ENCODE measurements at regions not wholly inside any gene's neighbourhood (a gene's known extent, or its start where the extent isn't known, plus 50 kb on each side); places are given as distances from the start of the nearest gene placed in this dataset.
"Not testable (repeated sequence)": the region's sequence is repeated elsewhere in the genome, so short reads cannot be mapped to it uniquely, and the experiment has no call there.

- DNase-seq = no peak
Measured at GRCh38 chr13:108077284-108077683, 138.1 kb downstream of the LIG4 start.

GRCh38 chr13:108074429-108074828 lies 140.9 kb downstream of the LIG4 start:
- not testable (repeated sequence) for DNase-seq

- DNase-seq = no peak
Measured at GRCh38 chr13:108070925-108071324, 144.4 kb downstream of the LIG4 start.

- DNase-seq = no peak
Measured at GRCh38 chr13:108070491-108070890, 144.8 kb downstream of the LIG4 start.

- DNase-seq = no peak
Measured at GRCh38 chr13:108069521-108070210, 145.7 kb downstream of the LIG4 start.

- not testable (repeated sequence) for DNase-seq
Measured at GRCh38 chr13:108064372-108064771, 151.0 kb downstream of the LIG4 start.

GRCh38 chr13:108060111-108060510 lies 155.2 kb downstream of the LIG4 start:
- no peak for DNase-seq

- DNase-seq = no peak
Measured at GRCh38 chr13:108056278-108056677, 159.1 kb downstream of the LIG4 start.

GRCh38 chr13:108049211-108049610 lies 166.1 kb downstream of the LIG4 start:
- DNase-seq = no peak

- no peak for DNase-seq
Measured at GRCh38 chr13:108044954-108045353, 170.4 kb downstream of the LIG4 start.

GRCh38 chr13:108042866-108043265 lies 172.5 kb downstream of the LIG4 start:
- not testable (repeated sequence) for DNase-seq

GRCh38 chr13:108037348-108037747 lies 178.0 kb downstream of the LIG4 start:
- DNase-seq = no peak

GRCh38 chr13:108036411-108036932 lies 178.9 kb downstream of the LIG4 start:
- DNase-seq = no peak

GRCh38 chr13:108034909-108035410 lies 180.4 kb downstream of the LIG4 start:
- no peak for DNase-seq

- no peak for DNase-seq
Measured at GRCh38 chr13:108033800-108034707, 181.3 kb downstream of the LIG4 start.

- no peak for DNase-seq
Measured at GRCh38 chr13:108031865-108032264, 183.5 kb downstream of the LIG4 start.

- no peak for DNase-seq
Measured at GRCh38 chr13:108030769-108031168, 184.6 kb downstream of the LIG4 start.

GRCh38 chr13:108026680-108027410 lies 188.5 kb downstream of the LIG4 start:
- no peak for DNase-seq

GRCh38 chr13:108020027-108020426 lies 195.3 kb downstream of the LIG4 start:
- no peak for DNase-seq

GRCh38 chr13:108018371-108018870 lies 196.9 kb downstream of the LIG4 start:
- DNase-seq = no peak

- DNase-seq = no peak
Measured at GRCh38 chr13:108006619-108007018, 208.7 kb downstream of the LIG4 start.

- DNase-seq = no peak
Measured at GRCh38 chr13:108005231-108005630, 210.1 kb downstream of the LIG4 start.

- DNase-seq = no peak
Measured at GRCh38 chr13:108003626-108004025, 211.7 kb downstream of the LIG4 start.

Data from central memory CD4-positive, alpha-beta T cell (primary cell).